ENCODE measurements at regions not wholly inside any gene's neighbourhood (a gene's known extent, or its start where the extent isn't known, plus 50 kb on each side); places are given as distances from the start of the nearest gene placed in this dataset.

DNA sequence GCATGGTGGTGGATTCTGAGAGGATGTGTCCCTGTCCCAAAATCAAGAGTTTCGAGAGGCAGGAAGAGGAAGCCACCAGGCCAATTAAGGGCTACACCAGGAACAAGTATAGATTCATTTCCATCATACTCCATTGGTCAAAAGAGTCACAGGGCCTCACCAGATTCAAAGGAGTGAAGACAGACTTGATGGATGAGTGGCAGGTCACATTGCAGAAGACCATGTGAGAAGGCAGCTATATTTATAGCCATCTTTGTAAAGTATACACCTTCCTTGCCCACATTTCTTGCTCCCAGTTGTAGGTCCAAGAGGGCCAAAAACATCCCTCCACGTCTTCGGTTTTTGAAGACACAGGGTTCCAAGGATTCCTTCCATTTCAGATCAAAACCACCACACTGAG lies 406.0 kb downstream of the BCOR start:
- Histone ChIP-seq H2AFZ (ENCODE audit: control insufficient read depth, low read length) (no peak overlapping the region), H4K20me1 (ENCODE audit: control insufficient read depth, extremely low read depth, insufficient read depth, low read length) (no peaks in the 10 kb centered on the region), H3K9me1 (ENCODE audit: control insufficient read depth, extremely low read depth, insufficient read depth, low read length) (no peaks in the 10 kb centered on the region), H3K4me3 (ENCODE audit: control insufficient read depth in 2 of 3, extremely low read depth in 1 of 3, insufficient read depth in 2 of 3, low read depth in 1 of 3, low read length in 3 of 3) (no peak overlapping the region), H3K27me3 (ENCODE audit: control insufficient read depth, extremely low read depth, insufficient read depth, low read length) (peaks cover 19% of the 10 kb centered on the region), H3K27ac (ENCODE audit: control insufficient read depth, insufficient read depth, low read length) (no peak overlapping the region), H3K9ac (ENCODE audit: control insufficient read depth, extremely low read depth, insufficient read depth, low read length) (no peak overlapping the region), H3K4me1 (ENCODE audit: control insufficient read depth, extremely low read depth, insufficient read depth, low read length) (peaks cover 3% of the 10 kb centered on the region), H3K79me2 (ENCODE audit: control insufficient read depth, insufficient read depth, low read length) (no peaks in the 10 kb centered on the region), H3K9me3 (ENCODE audit: control insufficient read depth, low read depth, low read length) (no peaks in the 10 kb centered on the region), H3K36me3 (ENCODE audit: control insufficient read depth in 2 of 2, extremely low read depth in 1 of 2, insufficient read depth in 2 of 2, low read length in 2 of 2) (no peaks in the 10 kb centered on the region), H3K4me2 (ENCODE audit: control insufficient read depth, extremely low read depth, insufficient read depth, low read depth, low read length) (no peak overlapping the region)
- TF ChIP-seq, protein P1, sequence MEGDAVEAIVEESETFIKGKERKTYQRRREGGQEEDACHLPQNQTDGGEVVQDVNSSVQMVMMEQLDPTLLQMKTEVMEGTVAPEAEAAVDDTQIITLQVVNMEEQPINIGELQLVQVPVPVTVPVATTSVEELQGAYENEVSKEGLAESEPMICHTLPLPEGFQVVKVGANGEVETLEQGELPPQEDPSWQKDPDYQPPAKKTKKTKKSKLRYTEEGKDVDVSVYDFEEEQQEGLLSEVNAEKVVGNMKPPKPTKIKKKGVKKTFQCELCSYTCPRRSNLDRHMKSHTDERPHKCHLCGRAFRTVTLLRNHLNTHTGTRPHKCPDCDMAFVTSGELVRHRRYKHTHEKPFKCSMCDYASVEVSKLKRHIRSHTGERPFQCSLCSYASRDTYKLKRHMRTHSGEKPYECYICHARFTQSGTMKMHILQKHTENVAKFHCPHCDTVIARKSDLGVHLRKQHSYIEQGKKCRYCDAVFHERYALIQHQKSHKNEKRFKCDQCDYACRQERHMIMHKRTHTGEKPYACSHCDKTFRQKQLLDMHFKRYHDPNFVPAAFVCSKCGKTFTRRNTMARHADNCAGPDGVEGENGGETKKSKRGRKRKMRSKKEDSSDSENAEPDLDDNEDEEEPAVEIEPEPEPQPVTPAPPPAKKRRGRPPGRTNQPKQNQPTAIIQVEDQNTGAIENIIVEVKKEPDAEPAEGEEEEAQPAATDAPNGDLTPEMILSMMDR (optimal IDR thresholded peaks at IDR 0.05 in 1 of 3, IDR thresholded peaks at IDR 0.05 in 1 of 3, conservative IDR thresholded peaks at IDR 0.05 in 1 of 3; ENCODE audit: extremely low read depth in 1 of 3, insufficient read depth in 2 of 3, low read length in 3 of 3): no peak
- no peak for TF ChIP-seq EZH2 (IDR thresholded peaks at IDR 0.05; ENCODE audit: low read length)
- FAIRE-seq (no peak), DNase-seq (ENCODE audit: low read depth, low spot score) (no peak)
- dilution Hi-C loops (cut with MboI; ENCODE audit: extremely low pct_ligation_motif_present, low sequenced_read_pairs): no loop called here

DNA sequence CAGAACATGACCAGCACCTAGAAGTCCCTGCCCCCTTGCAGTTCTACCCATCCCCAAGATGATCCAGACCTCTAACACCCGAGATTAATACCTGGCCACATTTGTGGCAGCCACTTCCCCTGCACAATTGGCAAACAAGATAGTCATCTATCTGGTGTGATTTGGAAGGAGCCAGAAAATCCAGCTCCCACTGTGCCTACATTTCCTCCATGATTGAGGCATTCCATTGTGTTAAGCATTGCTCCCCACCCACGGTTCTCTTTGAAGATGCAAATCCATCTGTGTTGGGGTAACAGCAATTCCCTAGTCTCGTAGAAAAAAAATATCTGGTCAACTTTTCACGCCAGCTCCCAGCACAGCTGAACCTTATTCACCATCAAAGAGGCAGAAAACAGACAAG lies 405.0 kb downstream of the BCOR start:
- FAIRE-seq: no peak
- TF ChIP-seq, protein P1 (optimal IDR thresholded peaks at IDR 0.05 in 1 of 3, IDR thresholded peaks at IDR 0.05 in 1 of 3, conservative IDR thresholded peaks at IDR 0.05 in 1 of 3; ENCODE audit: extremely low read depth in 1 of 3, insufficient read depth in 2 of 3, low read length in 3 of 3): no peak
- no peak for TF ChIP-seq EZH2 (IDR thresholded peaks at IDR 0.05; ENCODE audit: low read length)

More for the DNA sequence above, 405.0 kb downstream of the BCOR start:
- Histone ChIP-seq H3K79me2 (ENCODE audit: control insufficient read depth, insufficient read depth, low read length) (no peaks in the 10 kb centered on the region), H3K9ac (ENCODE audit: control insufficient read depth, extremely low read depth, insufficient read depth, low read length) (no peak overlapping the region), H3K4me2 (ENCODE audit: control insufficient read depth, extremely low read depth, insufficient read depth, low read depth, low read length) (no peak overlapping the region), H3K36me3 (ENCODE audit: control insufficient read depth in 2 of 2, extremely low read depth in 1 of 2, insufficient read depth in 2 of 2, low read length in 2 of 2) (no peaks in the 10 kb centered on the region), H3K27ac (ENCODE audit: control insufficient read depth, insufficient read depth, low read length) (no peak overlapping the region), H3K9me3 (ENCODE audit: control insufficient read depth, low read depth, low read length) (no peaks in the 10 kb centered on the region), H2AFZ (ENCODE audit: control insufficient read depth, low read length) (no peak overlapping the region), H4K20me1 (ENCODE audit: control insufficient read depth, extremely low read depth, insufficient read depth, low read length) (no peaks in the 10 kb centered on the region), H3K4me3 (ENCODE audit: control insufficient read depth in 2 of 3, extremely low read depth in 1 of 3, insufficient read depth in 2 of 3, low read depth in 1 of 3, low read length in 3 of 3) (no peak overlapping the region), H3K4me1 (ENCODE audit: control insufficient read depth, extremely low read depth, insufficient read depth, low read length) (peaks cover 3% of the 10 kb centered on the region), H3K27me3 (ENCODE audit: control insufficient read depth, extremely low read depth, insufficient read depth, low read length) (peaks cover 13% of the 10 kb centered on the region), H3K9me1 (ENCODE audit: control insufficient read depth, extremely low read depth, insufficient read depth, low read length) (no peaks in the 10 kb centered on the region)
- no peak for DNase-seq (ENCODE audit: low read depth, low spot score)
- dilution Hi-C loops (cut with MboI; ENCODE audit: extremely low pct_ligation_motif_present, low sequenced_read_pairs): no loop called here

Measured in keratinocyte (primary cell).